SK-N-SH (cell line): ENCODE measurements at regions not wholly inside any gene's neighbourhood (a gene's known extent, or its start where the extent isn't known, plus 50 kb on each side); places are given as distances from the start of the nearest gene placed in this dataset.

Experiments used
- CTCF ChIA-PET: fragments of 300-600, 350-600 bp; formaldehyde crosslinking; extraction: SDS; loops from one replicate; lab custom pipeline; 2021; lab: Yijun Ruan, JAX
- POLR2A ChIA-PET: fragments of 350-600 bp; sonication (Branson Sonifier 250); formaldehyde crosslinking; extraction: SDS; loops from one replicate; lab custom pipeline; 2020; ENCODE audit warnings: antibody characterized with exemption, inconsistent platforms; lab: Yijun Ruan, JAX
- DNase-seq: peaks from one replicate; pipeline ENCODE4 v3.0.0; 2012
- H2AFZ ChIP-seq: fragments of 200-600 bp; sonication (generic); 2 replicates; pipeline ENCODE4 v1.8.1; 2016; ENCODE audit warnings: antibody characterized with exemption, mild to moderate bottlenecking, low read depth
- H3F3A ChIP-seq: fragments of 200-600 bp; sonication (generic); replicated peaks from 2 replicates; pipeline ENCODE3; 2016; ENCODE audit warnings: antibody characterized with exemption, mild to moderate bottlenecking; ENCODE audit not compliant: insufficient read depth
- H3K27ac ChIP-seq, 2 experiments: fragments of 200-500 bp in 1 of 2; fragments of 200-600 bp in 1 of 2; sonication (Bioruptor generic) in 1 of 2; sonication (generic), shearing (Covaris generic) in 1 of 2; 2 replicates each; pipeline versions ENCODE4 v1.5.1 to v1.6.1; 2014 to 2016; ENCODE audit warnings: low read depth in 2 of 2, inconsistent platforms in 1 of 2, low read length in 1 of 2, mild to moderate bottlenecking in 1 of 2, mixed read lengths in 1 of 2
- H3K27me3 ChIP-seq: fragments of 200-600 bp; sonication (generic), shearing (Covaris generic); 2 replicates; pipeline ENCODE4 v1.6.1; 2016; ENCODE audit warnings: mixed run types; ENCODE audit not compliant: insufficient read depth
- H3K36me3 ChIP-seq, 2 experiments: fragments of 200-500 bp in 1 of 2; fragments of 200-600 bp in 1 of 2; sonication (Bioruptor generic) in 1 of 2; sonication (generic) in 1 of 2; replicated peaks in 1 of 2; 2 replicates each; pipeline versions ENCODE3 to v1.5.1; 2014 to 2016; ENCODE audit warnings: low read length in 1 of 2, mild to moderate bottlenecking in 1 of 2; ENCODE audit not compliant: insufficient read depth in 2 of 2, control insufficient read depth in 1 of 2
- H3K4me1 ChIP-seq, 2 experiments: fragments of 200-500 bp in 1 of 2; fragments of 200-600 bp in 1 of 2; sonication (Bioruptor generic) in 1 of 2; sonication (generic), shearing (Covaris generic) in 1 of 2; 2 replicates each; pipeline versions ENCODE4 v1.5.1 to v1.6.1; 2014 to 2016; ENCODE audit warnings: low read depth in 1 of 2, low read length in 1 of 2, mixed run types in 1 of 2; ENCODE audit not compliant: insufficient read depth in 2 of 2, control insufficient read depth in 1 of 2
- H3K4me2 ChIP-seq: fragments of 200-600 bp; sonication (generic), shearing (Covaris generic); 2 replicates; pipeline ENCODE4 v1.6.1; 2017; ENCODE audit warnings: mixed run types
- H3K4me3 ChIP-seq, 2 experiments: fragments of 200-500 bp in 1 of 2; fragments of 200-600 bp in 1 of 2; sonication (Bioruptor generic) in 1 of 2; sonication (generic), shearing (Covaris generic) in 1 of 2; 2 replicates each; pipeline versions ENCODE4 v1.5.1 to v1.8.1; 2014 to 2016; ENCODE audit warnings: low read depth in 2 of 2, inconsistent platforms in 1 of 2, low read length in 1 of 2, mild to moderate bottlenecking in 1 of 2, mixed read lengths in 1 of 2, moderate library complexity in 1 of 2
- H3K79me2 ChIP-seq: fragments of 200-600 bp; sonication (generic); 2 replicates; pipeline ENCODE4 v1.8.1; 2017; ENCODE audit warnings: mild to moderate bottlenecking; ENCODE audit not compliant: insufficient read depth
- H3K9ac ChIP-seq: fragments of 200-600 bp; sonication (generic); 2 replicates; pipeline ENCODE4 v1.6.1; 2017; ENCODE audit warnings: mixed run types
- H3K9me2 ChIP-seq: fragments of 200-600 bp; sonication (generic); 2 replicates; pipeline ENCODE4 v1.6.1; 2017; ENCODE audit warnings: mixed run types
- H3K9me3 ChIP-seq: fragments of 200-600 bp; sonication (generic); 2 replicates; pipeline ENCODE4 v1.6.1; 2017; ENCODE audit warnings: mixed run types, mild to moderate bottlenecking, moderate library complexity
- H4K20me1 ChIP-seq: fragments of 200-600 bp; sonication (generic); 2 replicates; pipeline ENCODE4 v1.6.1; 2017; ENCODE audit warnings: mild to moderate bottlenecking, mixed run types; ENCODE audit not compliant: insufficient read depth
- CHD2 ChIP-seq: fragments of 150-350 bp; IDR thresholded peaks from 2 replicates; pipeline ENCODE4 v1.6.1; 2018; ENCODE audit warnings: low read length; ENCODE audit not compliant: partially characterized antibody
- ELF1 ChIP-seq: IDR thresholded peaks from 2 replicates; pipeline ENCODE4 v1.4.0; 2012
- EZH2phosphoT487 ChIP-seq: fragments of 200-600 bp; sonication (generic); IDR thresholded peaks from 2 replicates; pipeline ENCODE4 v1.6.1; 2017; ENCODE audit warnings: low read depth, mixed run types, mild to moderate bottlenecking, antibody characterized with exemption, moderate library complexity, borderline replicate concordance
- FOXJ3 ChIP-seq: sonication (generic); formaldehyde crosslinking; IDR thresholded peaks from 2 replicates; pipeline ENCODE4 v1.5.1; 2020; ENCODE audit warnings: mild to moderate bottlenecking, missing genetic modification reagents
- MEF2A ChIP-seq: IDR thresholded peaks from 2 replicates; pipeline ENCODE4 v1.4.0; 2012; ENCODE audit warnings: low read depth, borderline replicate concordance
- NRF1 ChIP-seq: IDR thresholded peaks from 2 replicates; pipeline ENCODE4 v1.6.1; 2012; ENCODE audit warnings: low read depth, mild to moderate bottlenecking, low read length
- PBX3 ChIP-seq: IDR thresholded peaks from 2 replicates; pipeline ENCODE4; 2012
- POLR2AphosphoS5 ChIP-seq: IDR thresholded peaks from 2 replicates; pipeline ENCODE4 v1.6.1; 2012; ENCODE audit warnings: low read depth, low read length
- RAD21 ChIP-seq: IDR thresholded peaks from 2 replicates; pipeline ENCODE4 v1.6.1; 2012; ENCODE audit warnings: mild to moderate bottlenecking, low read length
- RFX5 ChIP-seq: IDR thresholded peaks from 2 replicates; pipeline ENCODE4 v1.6.1; 2012; ENCODE audit warnings: mild to moderate bottlenecking, improper control_type of control experiment, low read length
- SMC3 ChIP-seq: IDR thresholded peaks from 2 replicates; pipeline ENCODE4 v1.6.1; 2012; ENCODE audit warnings: low read depth, low read length, improper control_type of control experiment
- TCF12 ChIP-seq: IDR thresholded peaks from 2 replicates; pipeline ENCODE4 v1.4.0; 2012
- YY1 ChIP-seq: IDR thresholded peaks from 2 replicates; pipeline ENCODE4 v1.4.0; 2012; ENCODE audit warnings: low read depth, mild to moderate bottlenecking
- WGBS: methylation state at CpG from one replicate; pipeline ENCODE4 v1.1.6; 2017; ENCODE audit warnings: low lambda C conversion rate; 5-methylcytosine and 5-hydroxymethylcytosine counted together
- TF ChIP-seq, protein P1 (sequence below): IDR thresholded peaks from 2 replicates; pipeline ENCODE4 v1.4.0; 2012; ENCODE audit warnings: low read depth, borderline replicate concordance

DNA sequence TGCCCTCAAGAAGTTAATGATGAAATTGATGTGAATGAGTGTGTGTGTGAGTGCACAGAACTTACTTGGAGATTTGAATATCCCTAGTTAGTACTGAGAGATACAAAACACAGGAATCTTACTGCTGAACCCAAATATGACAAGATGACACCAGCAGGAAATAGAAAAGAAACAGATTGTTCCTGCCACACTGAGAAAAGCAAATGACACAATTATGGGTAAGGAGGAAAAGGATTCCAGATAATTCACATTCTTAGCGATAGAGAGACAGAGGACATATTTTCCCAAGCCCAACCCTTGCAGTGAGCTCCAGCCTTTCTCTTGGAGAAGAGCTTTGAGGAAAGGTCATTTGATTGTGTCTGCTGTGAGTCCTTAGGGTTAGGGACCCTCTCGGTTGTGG lies 105.7 kb upstream of the SMIM21 start:
- DNase-seq, result no peak
- Histone ChIP-seq H3K4me3 (no peak overlapping the region), H3F3A (no peaks in the 10 kb centered on the region), H3K9me2 (no peaks in the 10 kb centered on the region), H3K4me1 (no peaks in the 10 kb centered on the region), H3K9me3 (no peaks in the 10 kb centered on the region), H3K36me3 (no peaks in the 10 kb centered on the region), H4K20me1 (no peaks in the 10 kb centered on the region), H3K79me2 (no peaks in the 10 kb centered on the region), H3K27me3 (no peaks in the 10 kb centered on the region), H3K9ac (no peak overlapping the region), H3K27ac (no peak overlapping the region), H3K4me2 (no peak overlapping the region), H2AFZ (no peak overlapping the region)
- TF ChIP-seq CHD2 (no peak), EZH2phosphoT487 (no peak), TCF12 (no peak), PBX3 (no peak)
- TF ChIP-seq, protein P1, sequence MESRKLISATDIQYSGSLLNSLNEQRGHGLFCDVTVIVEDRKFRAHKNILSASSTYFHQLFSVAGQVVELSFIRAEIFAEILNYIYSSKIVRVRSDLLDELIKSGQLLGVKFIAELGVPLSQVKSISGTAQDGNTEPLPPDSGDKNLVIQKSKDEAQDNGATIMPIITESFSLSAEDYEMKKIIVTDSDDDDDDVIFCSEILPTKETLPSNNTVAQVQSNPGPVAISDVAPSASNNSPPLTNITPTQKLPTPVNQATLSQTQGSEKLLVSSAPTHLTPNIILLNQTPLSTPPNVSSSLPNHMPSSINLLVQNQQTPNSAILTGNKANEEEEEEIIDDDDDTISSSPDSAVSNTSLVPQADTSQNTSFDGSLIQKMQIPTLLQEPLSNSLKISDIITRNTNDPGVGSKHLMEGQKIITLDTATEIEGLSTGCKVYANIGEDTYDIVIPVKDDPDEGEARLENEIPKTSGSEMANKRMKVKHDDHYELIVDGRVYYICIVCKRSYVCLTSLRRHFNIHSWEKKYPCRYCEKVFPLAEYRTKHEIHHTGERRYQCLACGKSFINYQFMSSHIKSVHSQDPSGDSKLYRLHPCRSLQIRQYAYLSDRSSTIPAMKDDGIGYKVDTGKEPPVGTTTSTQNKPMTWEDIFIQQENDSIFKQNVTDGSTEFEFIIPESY, result no peak
- POLR2A ChIA-PET, result no interaction called here
- WGBS, result 65% methylated on average over 2 of the region's 2 CpGs
- CTCF ChIA-PET, result no interaction called here

DNA sequence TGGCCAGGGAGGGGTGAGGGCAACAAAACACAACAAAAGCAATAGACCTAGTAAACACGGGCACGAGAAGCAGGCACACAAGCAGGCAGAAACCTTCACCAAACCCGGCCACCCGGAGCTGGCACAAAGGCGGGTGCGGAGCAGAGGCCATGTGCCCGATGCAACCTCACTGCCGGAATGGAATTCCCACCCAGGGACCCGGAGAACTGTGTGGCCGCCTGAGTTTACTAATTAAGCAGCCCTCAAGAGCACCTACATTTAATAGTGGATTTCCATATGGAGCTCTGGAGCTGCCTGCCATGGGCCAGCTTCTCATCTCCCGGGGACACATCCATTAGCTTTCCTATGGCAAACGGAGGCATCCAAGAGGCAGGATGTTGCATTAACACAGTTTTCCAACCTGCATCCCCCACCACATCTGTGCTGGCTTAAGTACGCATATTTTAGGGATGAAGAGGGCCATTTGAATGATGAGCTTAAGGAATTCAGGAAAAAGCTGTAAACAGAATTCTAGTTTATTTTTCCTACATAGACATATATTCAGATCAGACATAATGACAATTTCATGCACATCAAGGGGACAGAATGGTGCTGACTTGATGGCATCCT lies 104.5 kb upstream of the SMIM21 start:
- WGBS, result 66% methylated on average over 12 of the region's 13 CpGs
- no peak overlapping the region for H3K27ac ChIP-seq
- no peak overlapping the region for H3K4me3 ChIP-seq
- no peaks in the 10 kb centered on the region for H4K20me1 ChIP-seq
- no peak overlapping the region for H3K4me2 ChIP-seq
- no peaks in the 10 kb centered on the region for H3K36me3 ChIP-seq
- no peak overlapping the region for H2AFZ ChIP-seq
- H3K9me2 ChIP-seq, result no peaks in the 10 kb centered on the region
- no peaks in the 10 kb centered on the region for H3K79me2 ChIP-seq
- H3K4me1 ChIP-seq, result no peaks in the 10 kb centered on the region; a peak in 1 of 4 replicates
- POLR2A ChIA-PET, result no interaction called here
- H3K27me3 ChIP-seq, result no peaks in the 10 kb centered on the region
- H3K9ac ChIP-seq, result no peak overlapping the region
- CTCF ChIA-PET, result interaction anchor here (0.7 kb wide), 1 partner anchor 120 kb away, joined by 3 read pairs; no protein-coding TSS in a partner anchor
- no peak for DNase-seq
- no peaks in the 10 kb centered on the region for H3F3A ChIP-seq
- no peaks in the 10 kb centered on the region for H3K9me3 ChIP-seq
- TF ChIP-seq YY1, result no peak
- no peak for TF ChIP-seq NRF1
- no peak for TF ChIP-seq EZH2phosphoT487
- TF ChIP-seq ELF1, result no peak
- no peak for TF ChIP-seq POLR2AphosphoS5
- TF ChIP-seq RFX5, result no peak
- TF ChIP-seq RAD21, result no peak
- TF ChIP-seq FOXJ3 (CRISPR knock-in tag), result no peak
- no peak for TF ChIP-seq MEF2A
- no peak for TF ChIP-seq SMC3
- TF ChIP-seq, all 33 proteins: peak for 0
